ENCODE measurements at regions not wholly inside any gene's neighbourhood (a gene's known extent, or its start where the extent isn't known, plus 50 kb on each side); places are given as distances from the start of the nearest gene placed in this dataset.

GRCh38 chr12:127640181-127640886, 626.6 kb upstream of the TMEM132C start:
- Histone ChIP-seq H3K4me3 (ENCODE audit: low read length) (no peak overlapping the region), H3K4me2 (ENCODE audit: low read length) (no peak overlapping the region), H3K27ac (ENCODE audit: low read length) (no peak overlapping the region), H3K27me3 (ENCODE audit: insufficient read depth, low read depth, low read length) (no peaks in the 10 kb centered on the region), H3F3A (ENCODE audit: insufficient read depth, low read length, poor library complexity, severe bottlenecking) (no peaks in the 10 kb centered on the region), H2AFZ (ENCODE audit: low read depth, low read length) (no peak overlapping the region), H3K36me3 (ENCODE audit: insufficient read depth, low read length) (no peaks in the 10 kb centered on the region), H4K20me1 (ENCODE audit: insufficient read depth) (no peaks in the 10 kb centered on the region), H3K9me2 (ENCODE audit: insufficient read depth, low read length) (no peaks in the 10 kb centered on the region), H3K9ac (ENCODE audit: low read length) (no peak overlapping the region), H3K9me3 (ENCODE audit: low read length) (no peaks in the 10 kb centered on the region), H3K79me2 (replicated peaks; ENCODE audit: insufficient read depth, low read length) (no peaks in the 10 kb centered on the region)
- TF ChIP-seq TAF1 (IDR thresholded peaks at IDR 0.05; ENCODE audit: low read depth) (no peak), SMC3 (conservative IDR thresholded peaks at IDR 0.05; ENCODE audit: poor library complexity) (no peak), CTCF (IDR thresholded peaks at IDR 0.05; ENCODE audit: poor library complexity, severe bottlenecking) (no peak), REST (IDR thresholded peaks at IDR 0.05; ENCODE audit: borderline replicate concordance) (no peak), POLR2AphosphoS5 (IDR thresholded peaks at IDR 0.05) (no peak), RAD21 (conservative IDR thresholded peaks at IDR 0.05) (no peak), MXI1 (conservative IDR thresholded peaks at IDR 0.05; ENCODE audit: poor library complexity, severe bottlenecking) (no peak), EZH2 (IDR thresholded peaks at IDR 0.05; ENCODE audit: borderline replicate concordance, insufficient read depth, low read length, poor library complexity, severe bottlenecking) (no peak), EP300 (conservative IDR thresholded peaks at IDR 0.05; ENCODE audit: poor library complexity, severe bottlenecking) (no peak)

- Histone ChIP-seq H3K9me3 (ENCODE audit: low read length) (no peaks in the 10 kb centered on the region), H3K36me3 (ENCODE audit: insufficient read depth, low read length) (no peaks in the 10 kb centered on the region), H3F3A (ENCODE audit: insufficient read depth, low read length, poor library complexity, severe bottlenecking) (no peaks in the 10 kb centered on the region), H3K27me3 (ENCODE audit: insufficient read depth, low read depth, low read length) (no peaks in the 10 kb centered on the region), H4K20me1 (ENCODE audit: insufficient read depth) (no peaks in the 10 kb centered on the region), H3K9me2 (ENCODE audit: insufficient read depth, low read length) (no peaks in the 10 kb centered on the region), H3K4me3 (ENCODE audit: low read length) (no peak overlapping the region), H3K79me2 (replicated peaks; ENCODE audit: insufficient read depth, low read length) (no peaks in the 10 kb centered on the region), H3K27ac (ENCODE audit: low read length) (no peak overlapping the region), H3K9ac (ENCODE audit: low read length) (no peak overlapping the region), H2AFZ (ENCODE audit: low read depth, low read length) (no peak overlapping the region), H3K4me2 (ENCODE audit: low read length) (no peak overlapping the region)
- TF ChIP-seq POLR2AphosphoS5 (IDR thresholded peaks at IDR 0.05), result no peak
- TF ChIP-seq EP300 (conservative IDR thresholded peaks at IDR 0.05; ENCODE audit: poor library complexity, severe bottlenecking), result no peak
- no peak for TF ChIP-seq RAD21 (conservative IDR thresholded peaks at IDR 0.05)
- no peak for TF ChIP-seq REST (IDR thresholded peaks at IDR 0.05; ENCODE audit: borderline replicate concordance)
- TF ChIP-seq SMC3 (conservative IDR thresholded peaks at IDR 0.05; ENCODE audit: poor library complexity), result no peak
- no peak for TF ChIP-seq EZH2 (IDR thresholded peaks at IDR 0.05; ENCODE audit: borderline replicate concordance, insufficient read depth, low read length, poor library complexity, severe bottlenecking)
- TF ChIP-seq MXI1 (conservative IDR thresholded peaks at IDR 0.05; ENCODE audit: poor library complexity, severe bottlenecking), result no peak
- no peak for TF ChIP-seq TAF1 (IDR thresholded peaks at IDR 0.05; ENCODE audit: low read depth)
- TF ChIP-seq CTCF (IDR thresholded peaks at IDR 0.05; ENCODE audit: poor library complexity, severe bottlenecking), result no peak
These were observed 624.8 kb upstream of the TMEM132C start for GRCh38 chr12:127642208-127642607.
